ENCODE measurements at regions not wholly inside any gene's neighbourhood (a gene's known extent, or its start where the extent isn't known, plus 50 kb on each side); places are given as distances from the start of the nearest gene placed in this dataset.
"Not testable (repeated sequence)": the region's sequence is repeated elsewhere in the genome, so short reads cannot be mapped to it uniquely, and the experiment has no call there.

DNA sequence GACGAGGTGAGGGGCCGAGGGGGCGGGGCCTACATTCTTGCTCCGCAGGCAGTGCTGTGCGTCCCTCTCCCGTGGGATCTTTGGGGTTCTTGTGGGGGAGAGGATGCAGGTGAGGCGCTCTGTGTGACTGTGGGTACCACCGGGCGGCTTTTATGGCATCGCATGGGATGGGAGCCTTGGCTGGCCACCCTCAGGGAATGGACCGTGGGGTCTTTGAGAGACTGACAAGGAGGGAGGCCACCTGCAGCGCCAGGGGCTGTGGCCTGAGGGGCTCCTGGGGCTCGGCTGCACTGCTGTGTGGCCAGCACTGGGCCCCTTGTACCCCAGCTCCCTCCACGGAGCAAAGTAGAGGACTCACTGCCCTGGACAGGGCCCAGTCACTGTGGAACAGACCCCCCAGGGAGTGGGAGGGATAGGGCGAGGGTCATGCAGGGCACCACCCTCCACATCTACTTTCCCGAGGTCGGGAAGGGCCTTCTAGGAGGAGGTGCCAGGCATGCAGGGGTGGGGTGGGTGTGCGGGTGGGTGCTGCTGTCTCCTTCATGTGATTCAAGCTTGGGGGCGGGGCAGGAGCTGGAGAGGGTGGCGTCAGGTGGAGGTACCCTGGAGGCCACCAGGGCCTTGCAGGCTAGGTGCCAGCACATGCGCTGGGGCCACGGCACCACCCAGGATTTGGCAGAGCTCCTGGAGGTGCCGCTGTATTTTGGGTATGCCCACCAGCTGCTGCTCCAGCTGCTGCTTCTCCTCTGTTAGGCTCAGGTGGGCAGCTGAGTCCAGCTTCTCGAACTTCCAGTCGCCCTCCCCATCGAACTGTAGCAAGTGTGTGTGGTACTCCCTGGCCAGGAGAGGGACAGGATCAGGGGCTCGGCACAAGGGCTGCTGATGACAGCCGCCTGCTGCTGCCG is 1072.4 kb downstream of the RPIA start:
- no peak for ATAC-seq
- TF ChIP-seq CSRNP3 (CRISPR knock-in tag; IDR thresholded peaks at IDR 0.05): no peak
- TF ChIP-seq GLIS3 (CRISPR knock-in tag; IDR thresholded peaks at IDR 0.05): no peak
- no peak for TF ChIP-seq TOX (CRISPR knock-in tag; IDR thresholded peaks at IDR 0.05; ENCODE audit: borderline replicate concordance)
- TF ChIP-seq, protein P1, sequence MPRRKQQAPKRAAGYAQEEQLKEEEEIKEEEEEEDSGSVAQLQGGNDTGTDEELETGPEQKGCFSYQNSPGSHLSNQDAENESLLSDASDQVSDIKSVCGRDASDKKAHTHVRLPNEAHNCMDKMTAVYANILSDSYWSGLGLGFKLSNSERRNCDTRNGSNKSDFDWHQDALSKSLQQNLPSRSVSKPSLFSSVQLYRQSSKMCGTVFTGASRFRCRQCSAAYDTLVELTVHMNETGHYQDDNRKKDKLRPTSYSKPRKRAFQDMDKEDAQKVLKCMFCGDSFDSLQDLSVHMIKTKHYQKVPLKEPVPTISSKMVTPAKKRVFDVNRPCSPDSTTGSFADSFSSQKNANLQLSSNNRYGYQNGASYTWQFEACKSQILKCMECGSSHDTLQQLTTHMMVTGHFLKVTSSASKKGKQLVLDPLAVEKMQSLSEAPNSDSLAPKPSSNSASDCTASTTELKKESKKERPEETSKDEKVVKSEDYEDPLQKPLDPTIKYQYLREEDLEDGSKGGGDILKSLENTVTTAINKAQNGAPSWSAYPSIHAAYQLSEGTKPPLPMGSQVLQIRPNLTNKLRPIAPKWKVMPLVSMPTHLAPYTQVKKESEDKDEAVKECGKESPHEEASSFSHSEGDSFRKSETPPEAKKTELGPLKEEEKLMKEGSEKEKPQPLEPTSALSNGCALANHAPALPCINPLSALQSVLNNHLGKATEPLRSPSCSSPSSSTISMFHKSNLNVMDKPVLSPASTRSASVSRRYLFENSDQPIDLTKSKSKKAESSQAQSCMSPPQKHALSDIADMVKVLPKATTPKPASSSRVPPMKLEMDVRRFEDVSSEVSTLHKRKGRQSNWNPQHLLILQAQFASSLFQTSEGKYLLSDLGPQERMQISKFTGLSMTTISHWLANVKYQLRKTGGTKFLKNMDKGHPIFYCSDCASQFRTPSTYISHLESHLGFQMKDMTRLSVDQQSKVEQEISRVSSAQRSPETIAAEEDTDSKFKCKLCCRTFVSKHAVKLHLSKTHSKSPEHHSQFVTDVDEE (CRISPR knock-in tag; IDR thresholded peaks at IDR 0.05): no peak
- TF ChIP-seq ARNTL (CRISPR knock-in tag; IDR thresholded peaks at IDR 0.05; ENCODE audit: borderline replicate concordance, low read depth): no peak
- no peak for TF ChIP-seq ZNF565 (CRISPR knock-in tag; conservative IDR thresholded peaks at IDR 0.05; ENCODE audit: low read depth)
- TF ChIP-seq TCF4 (CRISPR knock-in tag; IDR thresholded peaks at IDR 0.05; ENCODE audit: borderline replicate concordance): no peak

GRCh38 chr2:89764571-89765360 is 1073.3 kb downstream of the RPIA start:
- not testable (repeated sequence) for ATAC-seq

DNA sequence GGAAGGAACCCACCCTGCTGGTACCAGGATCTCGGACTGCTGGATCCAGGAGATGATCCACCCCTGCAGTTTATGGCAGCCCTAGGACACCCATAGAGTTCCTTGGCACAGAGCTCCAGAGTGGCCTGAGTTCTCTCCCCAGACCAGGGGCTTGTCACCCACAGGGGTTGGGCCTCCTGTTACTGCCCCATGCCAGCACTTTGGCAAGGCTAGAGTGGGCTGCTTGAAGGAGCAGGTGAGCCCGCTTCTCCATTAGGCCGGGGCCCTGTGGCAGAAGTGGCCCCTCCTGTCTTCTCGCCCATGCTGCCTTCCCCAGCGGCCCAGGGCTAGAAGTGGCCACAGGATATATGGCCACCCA is 1073.9 kb downstream of the RPIA start:
- not testable (repeated sequence) for ATAC-seq

DNA sequence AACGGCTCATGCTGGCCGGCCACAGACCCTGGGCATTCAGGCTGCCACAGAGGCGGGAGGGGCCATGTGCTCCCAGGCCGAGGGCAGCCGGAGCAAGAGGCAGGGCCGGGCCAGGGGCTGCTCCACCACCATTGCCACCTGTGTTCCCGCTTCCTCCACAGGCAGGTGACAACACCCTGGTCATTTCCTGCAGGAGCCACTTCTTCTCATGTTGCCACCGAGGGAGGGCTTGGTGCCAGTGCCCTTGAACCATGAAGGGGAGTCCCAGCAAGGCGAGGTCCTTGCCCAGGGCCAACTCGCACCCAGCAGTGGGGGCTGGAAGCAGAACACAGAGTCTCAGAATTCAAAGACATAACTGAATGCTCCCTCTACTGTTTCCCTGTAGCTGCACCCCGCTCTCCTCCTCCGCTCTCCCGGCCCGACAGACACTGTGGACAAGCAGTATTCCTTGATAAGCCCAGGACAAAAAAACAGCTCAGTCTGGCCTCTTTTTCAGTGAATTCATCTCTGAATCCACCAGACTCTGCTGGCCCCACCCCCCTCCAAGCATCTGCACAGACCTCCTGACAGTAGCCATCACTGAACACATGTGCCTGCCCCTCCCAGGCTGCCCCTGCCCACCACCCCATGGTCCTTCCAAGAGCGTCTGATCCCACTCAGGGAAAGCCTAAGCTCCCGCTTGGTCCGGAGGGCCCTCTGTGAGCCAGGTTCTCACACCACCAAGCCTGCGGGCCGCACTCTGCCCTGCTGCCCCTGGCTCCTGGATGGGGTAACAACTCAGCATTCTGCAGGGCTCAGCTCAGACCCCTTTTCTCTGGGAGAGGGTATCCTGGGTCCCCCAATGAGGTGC is 1074.9 kb downstream of the RPIA start:
- ATAC-seq: not testable (repeated sequence)

GRCh38 chr2:89767058-89767457 is 1075.6 kb downstream of the RPIA start:
- ATAC-seq: not testable (repeated sequence)

DNA sequence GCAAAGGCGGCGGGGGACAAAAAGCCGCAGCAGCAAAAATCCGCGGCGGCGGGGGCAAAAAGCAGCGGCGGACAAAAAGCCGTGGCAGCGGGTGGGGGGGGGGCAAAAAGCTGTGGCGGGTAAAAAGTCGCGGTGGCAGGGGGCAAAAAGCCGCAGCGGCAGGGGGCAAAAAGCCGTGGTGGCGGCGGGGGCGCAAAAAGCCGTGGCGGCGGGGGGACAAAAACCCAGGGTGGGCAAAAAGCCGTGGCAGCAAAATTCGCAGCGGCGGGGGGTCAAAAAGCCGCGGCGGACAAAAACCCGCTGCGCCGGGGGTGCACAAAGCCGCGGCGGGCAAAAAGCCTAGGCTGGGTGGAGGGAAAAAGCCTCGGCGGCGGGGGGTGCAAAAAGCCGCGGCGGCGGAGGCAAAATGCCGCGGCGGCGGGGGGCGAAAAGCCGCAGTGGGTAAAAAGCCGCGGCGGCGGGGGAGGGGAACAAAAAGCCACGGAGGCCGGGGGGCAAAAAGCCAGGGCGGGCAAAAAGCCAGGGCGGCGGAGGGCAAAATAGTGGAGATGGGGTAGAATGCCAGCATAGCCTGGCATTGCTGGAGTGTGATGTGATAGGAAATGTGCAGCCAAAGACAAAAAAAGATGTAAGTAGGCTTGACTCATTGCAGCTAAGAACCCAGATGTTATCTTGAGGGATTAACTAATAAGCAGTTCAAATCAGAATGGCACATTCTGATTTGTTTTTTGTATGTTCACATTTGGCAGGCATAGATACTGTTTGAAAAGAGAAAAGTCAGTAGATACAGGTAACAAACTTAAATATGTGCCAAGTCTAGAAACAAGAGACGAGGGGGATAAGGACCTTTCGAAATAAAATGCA is 1076.3 kb downstream of the RPIA start:
- no peak for ATAC-seq
- TF ChIP-seq ISL1 (CRISPR knock-in tag; IDR thresholded peaks at IDR 0.05) (no peak), ZNF8 (CRISPR knock-in tag; IDR thresholded peaks at IDR 0.05) (no peak), ZFP3 (CRISPR knock-in tag; IDR thresholded peaks at IDR 0.05) (no peak), CSRNP3 (CRISPR knock-in tag; IDR thresholded peaks at IDR 0.05) (no peak), ZFP30 (CRISPR knock-in tag; IDR thresholded peaks at IDR 0.05) (no peak), SNAI2 (CRISPR knock-in tag; IDR thresholded peaks at IDR 0.05) (no peak), ARNTL (CRISPR knock-in tag; IDR thresholded peaks at IDR 0.05; ENCODE audit: borderline replicate concordance, low read depth) (no peak), PATZ1 (CRISPR knock-in tag; IDR thresholded peaks at IDR 0.05; ENCODE audit: borderline replicate concordance) (no peak), ESRRG (CRISPR knock-in tag; IDR thresholded peaks at IDR 0.05) (no peak), TOX (CRISPR knock-in tag; IDR thresholded peaks at IDR 0.05; ENCODE audit: borderline replicate concordance) (no peak)
- TF ChIP-seq, protein P2, sequence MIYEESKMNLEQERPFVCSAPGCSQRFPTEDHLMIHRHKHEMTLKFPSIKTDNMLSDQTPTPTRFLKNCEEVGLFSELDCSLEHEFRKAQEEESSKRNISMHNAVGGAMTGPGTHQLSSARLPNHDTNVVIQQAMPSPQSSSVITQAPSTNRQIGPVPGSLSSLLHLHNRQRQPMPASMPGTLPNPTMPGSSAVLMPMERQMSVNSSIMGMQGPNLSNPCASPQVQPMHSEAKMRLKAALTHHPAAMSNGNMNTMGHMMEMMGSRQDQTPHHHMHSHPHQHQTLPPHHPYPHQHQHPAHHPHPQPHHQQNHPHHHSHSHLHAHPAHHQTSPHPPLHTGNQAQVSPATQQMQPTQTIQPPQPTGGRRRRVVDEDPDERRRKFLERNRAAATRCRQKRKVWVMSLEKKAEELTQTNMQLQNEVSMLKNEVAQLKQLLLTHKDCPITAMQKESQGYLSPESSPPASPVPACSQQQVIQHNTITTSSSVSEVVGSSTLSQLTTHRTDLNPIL (CRISPR knock-in tag; IDR thresholded peaks at IDR 0.05; ENCODE audit: low read depth): no peak
- TF ChIP-seq, protein P3, sequence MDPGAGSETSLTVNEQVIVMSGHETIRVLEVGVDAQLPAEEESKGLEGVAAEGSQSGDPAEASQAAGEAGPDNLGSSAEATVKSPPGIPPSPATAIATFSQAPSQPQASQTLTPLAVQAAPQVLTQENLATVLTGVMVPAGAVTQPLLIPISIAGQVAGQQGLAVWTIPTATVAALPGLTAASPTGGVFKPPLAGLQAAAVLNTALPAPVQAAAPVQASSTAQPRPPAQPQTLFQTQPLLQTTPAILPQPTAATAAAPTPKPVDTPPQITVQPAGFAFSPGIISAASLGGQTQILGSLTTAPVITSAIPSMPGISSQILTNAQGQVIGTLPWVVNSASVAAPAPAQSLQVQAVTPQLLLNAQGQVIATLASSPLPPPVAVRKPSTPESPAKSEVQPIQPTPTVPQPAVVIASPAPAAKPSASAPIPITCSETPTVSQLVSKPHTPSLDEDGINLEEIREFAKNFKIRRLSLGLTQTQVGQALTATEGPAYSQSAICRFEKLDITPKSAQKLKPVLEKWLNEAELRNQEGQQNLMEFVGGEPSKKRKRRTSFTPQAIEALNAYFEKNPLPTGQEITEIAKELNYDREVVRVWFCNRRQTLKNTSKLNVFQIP (CRISPR knock-in tag; IDR thresholded peaks at IDR 0.05; ENCODE audit: borderline replicate concordance, low read depth): no peak
